Activated CD4-positive, alpha-beta T cell treated with anti-CD3 and anti-CD28 coated beads, Interleukin-10, Interleukin-2, amounts not matched to agents 100 ng/mL and 50 ng/mL, durations not matched to agents 16 hours and 8 hours (primary cell): ENCODE measurements at regions not wholly inside any gene's neighbourhood (a gene's known extent, or its start where the extent isn't known, plus 50 kb on each side); places are given as distances from the start of the nearest gene placed in this dataset.

Source experiments
- DNase-seq: peaks from one replicate; pipeline ENCODE4 v3.0.0-alpha.2; 2020

- DNase-seq: no peak
These were observed 557.2 kb downstream of the TUSC7 start for GRCh38 chr3:117266806-117267205.

DNA sequence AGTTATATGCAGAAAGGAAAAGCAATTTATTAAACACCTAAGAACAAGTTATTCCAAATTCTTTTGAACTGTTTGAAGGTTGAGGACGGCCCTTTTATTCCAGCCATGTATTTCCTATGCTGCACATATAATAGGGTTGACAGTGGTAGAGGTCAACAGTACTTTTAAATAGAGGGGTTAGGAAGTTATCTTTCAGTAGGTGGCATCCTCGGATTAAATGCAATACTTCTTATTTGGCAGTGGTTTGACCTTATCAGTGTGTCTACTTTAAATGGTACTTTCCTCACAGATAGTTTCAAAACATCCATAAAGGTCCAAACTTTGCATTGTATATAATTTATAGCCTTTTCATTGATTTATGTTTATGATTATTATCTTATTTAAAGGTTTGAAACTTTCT is 558.7 kb downstream of the TUSC7 start:
- no peak for DNase-seq

- no peak for DNase-seq
These were observed 562.7 kb downstream of the TUSC7 start for GRCh38 chr3:117272274-117272673.

GRCh38 chr3:117272876-117273523 is 563.4 kb downstream of the TUSC7 start:
- DNase-seq: no peak

DNA sequence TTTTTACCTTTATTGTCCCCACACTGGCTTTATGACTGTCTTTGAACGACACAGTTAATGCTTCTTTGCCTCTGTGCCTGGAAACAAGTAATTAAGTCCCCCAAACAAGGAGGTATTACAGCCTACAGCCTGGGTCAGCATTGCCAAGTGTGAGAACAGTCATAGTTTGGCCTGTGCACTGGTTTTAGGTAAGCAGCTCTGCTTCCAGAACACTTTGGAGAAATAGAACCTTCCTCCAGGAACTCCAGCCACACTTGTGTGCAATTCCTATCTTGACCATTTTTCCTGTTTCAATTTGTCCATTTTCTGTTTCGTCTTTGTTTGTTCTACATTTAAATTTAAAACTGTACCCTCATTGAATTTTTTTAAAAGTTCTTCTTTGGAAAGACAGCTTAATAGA is 568.2 kb downstream of the TUSC7 start:
- no peak for DNase-seq

DNA sequence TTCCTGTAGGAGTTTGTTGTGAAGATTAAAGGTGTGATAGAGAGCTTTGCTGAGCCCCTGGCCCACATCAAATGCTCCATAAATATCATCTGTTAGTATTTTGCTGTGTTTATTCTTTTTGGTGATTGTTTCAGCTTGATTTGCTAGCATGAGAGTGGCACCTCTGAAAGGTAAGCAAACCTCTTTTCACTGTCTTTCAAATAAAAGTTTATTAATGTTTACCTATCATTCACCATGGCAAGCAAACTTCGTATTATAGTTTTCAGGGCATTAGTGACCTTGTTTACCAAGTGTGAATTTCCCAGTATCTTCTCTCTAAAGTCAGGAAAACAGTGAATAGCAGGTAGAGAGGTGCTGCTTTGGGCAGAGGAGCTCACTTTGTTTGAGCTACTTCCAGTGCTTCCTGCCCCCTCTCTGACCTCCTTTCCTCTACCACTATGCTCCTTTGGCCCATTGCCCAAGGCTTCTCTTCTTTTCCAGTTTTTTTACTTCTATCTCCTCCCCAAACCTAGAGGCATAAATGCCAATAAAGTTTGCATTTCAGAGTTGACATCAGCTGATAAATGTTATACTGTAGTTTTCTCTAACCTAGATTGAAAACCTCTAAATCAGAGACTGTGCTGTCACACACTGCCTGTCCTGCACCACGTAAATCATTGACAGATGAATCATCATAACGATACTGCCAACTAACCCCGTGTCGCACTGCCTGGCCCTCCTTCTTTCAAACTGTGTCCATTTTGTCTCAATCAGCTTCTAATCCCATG is 569.0 kb downstream of the TUSC7 start:
- no peak for DNase-seq

- DNase-seq: no peak
These were observed 571.8 kb downstream of the TUSC7 start for GRCh38 chr3:117281371-117281770.

DNA sequence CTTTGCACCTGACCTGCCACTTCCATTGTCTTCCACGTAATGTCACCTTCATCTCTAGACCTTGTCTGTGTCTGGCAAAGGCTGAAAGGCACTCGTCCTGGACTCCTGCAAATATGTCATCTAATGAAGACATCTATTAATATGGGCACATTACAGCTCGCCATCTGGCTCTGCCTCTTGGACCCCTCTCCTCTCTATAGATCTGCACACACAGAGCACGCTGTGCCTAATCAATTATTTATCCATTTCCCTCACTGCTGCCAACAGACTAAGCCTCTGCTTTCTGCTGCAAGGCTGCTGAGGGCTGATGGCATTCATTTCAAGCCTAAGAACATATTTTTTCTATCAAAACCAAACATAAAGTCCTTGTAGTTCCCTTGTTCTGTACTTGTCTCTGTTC is 573.0 kb downstream of the TUSC7 start:
- DNase-seq: no peak

DNA sequence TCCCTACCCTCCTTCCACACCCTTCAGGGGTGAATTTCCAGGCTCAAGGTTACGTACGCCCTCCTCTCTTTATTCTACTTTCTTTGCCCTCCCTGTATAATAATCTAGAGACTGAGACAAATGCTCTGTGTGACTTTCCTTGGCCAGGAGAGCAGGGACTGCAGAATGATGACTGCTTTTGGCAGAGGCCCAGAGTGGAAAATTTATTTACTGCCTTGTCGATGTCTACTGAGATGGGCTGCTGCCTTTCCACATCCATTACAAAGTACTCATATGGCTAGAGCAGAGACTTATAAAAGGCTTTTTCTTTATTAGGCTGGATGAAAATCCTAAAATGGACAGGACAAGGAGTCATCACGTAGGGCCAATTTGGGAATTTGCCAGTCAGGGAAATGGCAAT is 576.2 kb downstream of the TUSC7 start:
- DNase-seq: no peak

- DNase-seq: no peak
These were observed 576.9 kb downstream of the TUSC7 start for GRCh38 chr3:117286488-117286887.

GRCh38 chr3:117287602-117288001 is 578.0 kb downstream of the TUSC7 start:
- DNase-seq: no peak

DNA sequence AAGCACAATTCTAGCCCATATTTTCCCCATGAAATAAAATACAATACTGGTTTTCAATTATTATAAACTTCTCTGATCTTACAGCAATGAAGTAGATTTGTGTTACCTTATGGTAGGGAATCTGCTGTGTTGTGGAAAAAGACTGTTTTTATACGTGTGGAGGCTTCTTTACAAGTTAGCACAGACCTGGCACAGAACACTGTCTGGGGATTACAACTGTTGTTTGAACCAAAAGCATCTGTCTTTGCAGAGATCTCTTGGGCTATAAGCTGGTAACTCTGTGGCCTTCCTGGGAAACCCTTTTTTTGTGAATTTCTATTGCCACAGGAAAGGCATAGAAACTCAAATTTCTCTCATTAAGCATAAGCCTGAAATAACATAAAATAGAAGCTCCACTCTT is 581.9 kb downstream of the TUSC7 start:
- no peak for DNase-seq

DNA sequence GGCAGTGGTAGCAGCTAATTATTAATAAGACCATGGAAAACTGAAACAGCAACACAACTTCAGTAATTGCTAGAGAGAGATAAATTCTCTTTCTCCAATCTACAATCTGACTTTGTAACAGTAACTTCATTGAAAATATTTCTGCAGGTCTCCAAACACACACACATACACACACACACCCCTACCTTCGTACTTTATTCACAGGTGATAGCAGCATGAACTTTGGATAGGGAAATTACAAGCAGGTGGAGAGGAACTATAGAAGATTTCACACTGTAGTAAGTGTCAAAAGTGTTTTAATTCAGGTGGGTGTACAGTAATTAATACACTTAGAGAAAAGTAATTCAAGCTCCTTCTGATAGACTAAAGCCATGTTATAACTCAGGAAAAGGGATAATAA is 587.5 kb downstream of the TUSC7 start:
- DNase-seq: no peak

- no peak for DNase-seq
These were observed 588.0 kb downstream of the TUSC7 start for GRCh38 chr3:117297541-117297940.

GRCh38 chr3:117298273-117298672 is 588.7 kb downstream of the TUSC7 start:
- DNase-seq: no peak

DNA sequence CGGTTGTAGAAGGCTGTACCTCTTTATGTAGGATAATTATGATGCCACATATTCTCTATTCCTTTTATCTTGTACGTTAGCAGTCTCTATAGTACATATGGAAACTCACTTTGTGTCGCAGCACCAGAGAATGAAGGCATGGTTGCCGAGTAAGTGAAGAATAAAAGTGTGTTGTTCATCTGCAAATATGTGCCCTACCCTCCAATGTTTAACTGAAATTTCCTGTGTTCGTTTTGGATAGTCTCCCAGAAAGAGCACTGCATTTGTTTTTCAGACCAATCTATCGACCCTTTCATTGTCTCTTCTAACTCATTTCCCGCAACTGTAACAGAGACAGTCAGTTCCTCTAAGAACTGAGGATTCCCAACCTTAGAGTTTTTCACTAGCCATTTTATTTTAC is 592.8 kb downstream of the TUSC7 start:
- no peak for DNase-seq

DNA sequence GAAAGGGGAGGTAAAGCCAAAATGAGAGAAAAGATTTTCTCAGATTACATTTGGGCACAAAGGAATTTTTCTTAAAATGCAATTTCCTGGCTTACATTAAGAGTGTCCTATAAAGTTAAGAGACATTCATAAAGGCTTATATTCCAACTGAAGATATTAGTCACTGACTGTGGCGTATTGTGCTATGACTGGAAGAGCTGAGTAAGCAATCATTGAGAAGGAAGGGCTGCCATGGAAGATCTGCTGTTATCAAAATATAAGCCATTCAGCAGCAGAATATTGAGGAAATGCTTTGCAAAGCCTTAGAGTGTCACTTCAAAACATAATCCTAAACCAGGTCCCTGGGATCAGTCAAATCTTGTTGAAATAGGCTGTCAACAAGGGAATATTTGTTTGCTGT is 593.9 kb downstream of the TUSC7 start:
- no peak for DNase-seq

- DNase-seq: peak; percentile 1
These were observed 595.1 kb downstream of the TUSC7 start for GRCh38 chr3:117304681-117305080.

DNA sequence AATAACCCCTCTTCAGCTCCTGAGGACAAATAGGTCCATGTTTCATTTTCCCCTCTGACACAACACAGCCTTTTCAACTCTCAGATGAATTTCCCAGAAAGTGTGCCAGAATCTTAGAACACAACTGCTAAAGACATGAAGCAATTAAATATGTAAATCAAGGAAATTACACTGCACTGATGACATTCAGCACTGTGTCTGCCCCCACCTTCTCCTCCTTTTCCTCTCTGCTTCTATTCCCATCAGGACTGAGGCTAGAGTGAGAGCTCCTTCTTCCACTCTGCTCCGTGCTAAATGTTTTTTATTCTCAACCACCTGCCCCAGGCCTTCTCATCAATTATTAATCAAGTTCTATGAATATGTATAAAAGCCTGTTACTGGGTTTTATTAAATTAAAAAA is 596.1 kb downstream of the TUSC7 start:
- DNase-seq: no peak

DNA sequence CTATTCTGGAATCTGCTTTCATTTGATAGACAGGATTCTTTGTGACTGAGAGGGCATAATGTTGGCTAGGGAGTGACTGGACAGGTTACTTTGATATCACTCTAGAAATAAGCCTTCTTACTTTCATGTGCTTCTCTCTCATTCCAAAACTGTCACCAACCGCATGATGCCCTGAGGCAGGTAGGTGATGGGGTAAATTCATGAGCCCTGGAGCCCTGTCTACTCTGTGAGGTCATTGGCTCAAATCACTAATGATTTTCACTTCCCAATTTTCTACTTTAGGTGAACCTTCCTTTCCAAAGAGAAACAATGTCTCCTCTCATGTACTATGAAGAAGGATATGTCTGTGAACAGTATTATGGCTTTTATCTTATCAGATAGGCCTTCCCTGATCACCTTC is 596.7 kb downstream of the TUSC7 start:
- DNase-seq: no peak

GRCh38 chr3:117308353-117308752 is 598.8 kb downstream of the TUSC7 start:
- DNase-seq: no peak

DNA sequence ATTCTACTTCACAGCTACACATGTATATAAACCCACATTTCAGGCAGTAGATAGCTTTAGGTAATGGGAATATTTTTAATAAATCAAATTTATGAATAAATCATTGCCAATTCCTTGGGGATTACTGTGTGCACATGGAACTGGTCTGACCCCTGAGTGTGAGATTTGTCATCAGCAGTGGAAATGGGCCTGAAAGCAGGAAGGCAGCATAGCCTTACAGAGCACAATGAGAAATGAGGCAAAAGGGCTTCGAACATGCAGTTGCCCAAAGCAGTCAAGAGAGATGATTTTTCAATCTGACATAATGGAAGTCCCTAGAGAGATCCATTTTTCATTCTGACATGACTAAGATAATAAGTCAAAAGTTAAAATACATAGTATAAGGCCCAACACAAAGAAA is 599.2 kb downstream of the TUSC7 start:
- no peak for DNase-seq

DNA sequence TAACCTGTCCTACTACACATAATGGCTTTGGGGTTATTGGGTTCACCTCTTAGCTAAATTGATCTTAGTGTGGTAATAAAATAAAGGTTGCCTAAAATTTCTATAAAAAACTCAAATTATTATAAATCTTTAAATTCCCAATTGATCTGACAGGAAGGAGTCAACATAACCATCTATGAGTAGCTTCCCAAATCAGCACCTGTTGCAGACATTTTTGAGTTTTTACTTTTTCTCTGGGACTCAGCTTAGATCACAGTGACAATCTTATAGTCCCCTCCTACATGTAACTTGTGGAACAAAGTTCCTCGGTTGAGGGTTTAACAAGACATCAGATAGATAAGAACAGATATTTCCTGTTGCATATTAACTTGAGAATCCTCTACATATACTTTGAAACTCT is 601.0 kb downstream of the TUSC7 start:
- no peak for DNase-seq

DNA sequence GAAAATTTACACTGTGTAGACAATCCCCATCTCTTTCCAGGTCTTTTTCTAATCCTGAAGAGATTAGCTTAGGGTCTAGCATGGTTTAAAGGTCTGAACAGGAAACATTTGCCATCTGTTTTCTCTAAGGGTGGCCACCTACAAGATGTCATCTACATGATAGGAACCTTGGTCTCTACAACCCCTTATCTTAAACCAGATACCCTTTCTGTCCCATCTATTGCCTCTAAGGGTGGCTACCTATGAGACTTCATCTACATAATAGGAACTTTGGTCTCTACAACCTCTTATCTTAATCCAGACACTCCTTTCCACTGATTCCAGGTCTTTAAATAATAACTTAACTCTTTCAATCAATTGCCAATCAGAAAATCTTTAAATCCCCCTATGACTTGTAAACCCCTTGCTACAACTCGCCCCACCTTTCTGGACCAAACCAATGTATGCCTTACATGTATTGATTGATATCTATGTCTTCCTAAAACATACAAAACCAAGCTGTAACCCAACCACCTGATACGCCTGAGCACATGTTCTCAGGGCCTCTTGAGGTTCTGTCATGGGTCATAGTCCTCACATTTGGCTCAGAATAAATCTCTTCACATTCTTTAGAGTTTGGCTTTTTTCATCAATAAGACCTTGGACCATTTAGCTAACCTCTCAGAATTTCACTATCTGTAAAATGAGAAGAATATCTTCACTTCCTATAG is 605.0 kb downstream of the TUSC7 start:
- DNase-seq: no peak
